OCI-LY7 (cell line): ENCODE measurements at regions not wholly inside any gene's neighbourhood (a gene's known extent, or its start where the extent isn't known, plus 50 kb on each side); places are given as distances from the start of the nearest gene placed in this dataset.

ENCODE experiments used
- BruUV-seq: library from RNA; stranded (reverse); fragments of 400-500 nt; replicated peaks from 2 replicates; lab custom pipeline; 2021; lab: Mats Ljungman, UMichigan
- CTCF ChIA-PET: fragments of 300-600 bp; sonication (Branson Sonifier 250); formaldehyde crosslinking; loops from one replicate; lab custom pipeline; 2022; ENCODE audit warnings: antibody characterized with exemption; ENCODE audit not compliant: unreplicated experiment; lab: Charles Lee
- POLR2A ChIA-PET: fragments of 300-600 bp; sonication (Branson Sonifier 250); formaldehyde crosslinking; loops from one replicate; lab custom pipeline; 2022; ENCODE audit warnings: antibody characterized with exemption; lab: Charles Lee
- DNase-seq: peaks from one replicate; pipeline ENCODE4 v3.0.0-alpha.2; 2015; ENCODE audit warnings: low spot score
- H2AFZ ChIP-seq: fragments of 200-600 bp; sonication (generic), shearing (Covaris generic); 2 replicates; pipeline ENCODE4 v1.6.1; 2014; ENCODE audit warnings: mild to moderate bottlenecking, antibody characterized with exemption, low read length, moderate library complexity
- H3K27ac ChIP-seq: fragments of 200-600 bp; sonication (generic); 2 replicates; pipeline ENCODE4 v1.5.1; 2014; ENCODE audit warnings: mixed run types, low read depth, mild to moderate bottlenecking, moderate library complexity, low read length, inconsistent platforms; ENCODE audit not compliant: poor library complexity, severe bottlenecking
- H3K36me3 ChIP-seq: fragments of 200-600 bp; sonication (generic); 2 replicates; pipeline ENCODE4 v1.6.1; 2014; ENCODE audit warnings: mild to moderate bottlenecking, antibody characterized with exemption, low read length, moderate library complexity, mixed read lengths; ENCODE audit not compliant: insufficient read depth
- H3K4me1 ChIP-seq: fragments of 200-600 bp; sonication (generic); 2 replicates; pipeline ENCODE4 v1.5.1; 2014; ENCODE audit warnings: mild to moderate bottlenecking, low read length; ENCODE audit not compliant: insufficient read depth, poor library complexity, severe bottlenecking
- H3K4me2 ChIP-seq: fragments of 200-600 bp; sonication (generic); 2 replicates; pipeline ENCODE4 v1.6.1; 2014; ENCODE audit warnings: mild to moderate bottlenecking, low read length
- H3K4me3 ChIP-seq: fragments of 200-600 bp; sonication (generic); 2 replicates; pipeline ENCODE4 v1.5.1; 2014; ENCODE audit warnings: mild to moderate bottlenecking, low read depth, low read length; ENCODE audit not compliant: poor library complexity, severe bottlenecking
- H3K79me2 ChIP-seq: fragments of 200-600 bp; sonication (generic); 2 replicates; pipeline ENCODE4 v1.6.1; 2016; ENCODE audit warnings: low read depth, mild to moderate bottlenecking, low read length, moderate library complexity, mixed read lengths; ENCODE audit not compliant: insufficient read depth
- H3K9me2 ChIP-seq: fragments of 200-600 bp; sonication (generic); 2 replicates; pipeline ENCODE4 v1.6.1; 2016; ENCODE audit warnings: mild to moderate bottlenecking, low read length, mixed read lengths; ENCODE audit not compliant: insufficient read depth
- H3K9me3 ChIP-seq: fragments of 200-600 bp; sonication (generic); 2 replicates; pipeline ENCODE4 v1.6.1; 2014; ENCODE audit warnings: mild to moderate bottlenecking, mixed run types, low read length, mixed read lengths
- H4K20me1 ChIP-seq: fragments of 200-600 bp; sonication (generic); 2 replicates; pipeline ENCODE4 v1.6.1; 2014; ENCODE audit warnings: mild to moderate bottlenecking, antibody characterized with exemption, low read length, moderate library complexity, mixed read lengths; ENCODE audit not compliant: insufficient read depth
- CTCF ChIP-seq: fragments of 200-600 bp; sonication (generic); conservative IDR thresholded peaks from 2 replicates; pipeline ENCODE4 v1.5.1; 2014; ENCODE audit warnings: mild to moderate bottlenecking, antibody characterized with exemption, low read length, moderate library complexity, mixed read lengths
- EZH2phosphoT487 ChIP-seq: fragments of 200-600 bp; sonication (generic); IDR thresholded peaks from 2 replicates; pipeline ENCODE4 v1.6.1; 2018; ENCODE audit warnings: low read depth, borderline replicate concordance, mild to moderate bottlenecking, mixed run types, antibody characterized with exemption, low read length, moderate library complexity, mixed read lengths
- intact Hi-C: fragments of 100-400 bp; cut with micrococcal nuclease; formaldehyde crosslinking; loops from one replicate; pipeline ENCODE4 v1.10.0; 2022; ENCODE audit not compliant: unreplicated experiment

- TF ChIP-seq CTCF (no peak), EZH2phosphoT487 (no peak)
- no peaks in the 10 kb centered on the region for H4K20me1 ChIP-seq
- no peak for DNase-seq
- H3K79me2 ChIP-seq, result no peaks in the 10 kb centered on the region
- no TSS peak for BruUV-seq
- H3K36me3 ChIP-seq, result no peaks in the 10 kb centered on the region
- intact Hi-C loops, result no loop called here
- CTCF ChIA-PET, result no interaction called here
- H2AFZ ChIP-seq, result no peak overlapping the region
- H3K4me1 ChIP-seq, result no peaks in the 10 kb centered on the region
- no peaks in the 10 kb centered on the region for H3K9me2 ChIP-seq
- H3K9me3 ChIP-seq, result no peaks in the 10 kb centered on the region
- H3K4me3 ChIP-seq, result no peak overlapping the region
- POLR2A ChIA-PET, result no interaction called here
- H3K27ac ChIP-seq, result no peak overlapping the region
- no peak overlapping the region for H3K4me2 ChIP-seq
Observed at GRCh38 chr4:28209371-28209924, 1348.8 kb downstream of the STIM2 start.

- H4K20me1 ChIP-seq, result no peaks in the 10 kb centered on the region
- TF ChIP-seq CTCF (no peak), EZH2phosphoT487 (no peak)
- H3K27ac ChIP-seq, result no peak overlapping the region
- H3K79me2 ChIP-seq, result no peaks in the 10 kb centered on the region
- no peak for DNase-seq
- H2AFZ ChIP-seq, result no peak overlapping the region
- ChIA-PET CTCF (no interaction called here), POLR2A (no interaction called here)
- intact Hi-C loops, result no loop called here
- no peaks in the 10 kb centered on the region for H3K4me1 ChIP-seq
- no peaks in the 10 kb centered on the region for H3K9me3 ChIP-seq
- no peaks in the 10 kb centered on the region for H3K9me2 ChIP-seq
- H3K4me3 ChIP-seq, result no peak overlapping the region
- no TSS peak for BruUV-seq
- no peaks in the 10 kb centered on the region for H3K36me3 ChIP-seq
- H3K4me2 ChIP-seq, result no peak overlapping the region
Observed at GRCh38 chr4:28211676-28212470, 1351.2 kb downstream of the STIM2 start.

- intact Hi-C loops, result no loop called here
- no peak for DNase-seq
- Histone ChIP-seq H3K9me3 (no peaks in the 10 kb centered on the region), H3K79me2 (no peaks in the 10 kb centered on the region), H2AFZ (no peak overlapping the region), H3K27ac (no peak overlapping the region), H3K4me1 (no peaks in the 10 kb centered on the region), H3K4me3 (no peak overlapping the region), H3K9me2 (no peaks in the 10 kb centered on the region), H3K4me2 (no peak overlapping the region), H4K20me1 (no peaks in the 10 kb centered on the region), H3K36me3 (no peaks in the 10 kb centered on the region)
- ChIA-PET CTCF (no interaction called here), POLR2A (no interaction called here)
- no peak for TF ChIP-seq CTCF
- TF ChIP-seq EZH2phosphoT487, result no peak
- BruUV-seq, result no TSS peak
Observed at GRCh38 chr4:28221536-28221935, 1360.9 kb downstream of the STIM2 start.
